ENCODE measurements at regions not wholly inside any gene's neighbourhood (a gene's known extent, or its start where the extent isn't known, plus 50 kb on each side); places are given as distances from the start of the nearest gene placed in this dataset.
"Not testable (repeated sequence)": the region's sequence is repeated elsewhere in the genome, so short reads cannot be mapped to it uniquely, and the experiment has no call there.

- DNase-seq, result peak; percentile 72 to 82
Observed at GRCh38 chr9:100714372-100715099, 136.7 kb downstream of the CAVIN4 start.

GRCh38 chr9:100715100-100715380 is 137.2 kb downstream of the CAVIN4 start:
- DNase-seq, result no peak

- no peak for DNase-seq
Observed at GRCh38 chr9:100718717-100719116, 140.8 kb downstream of the CAVIN4 start.

- no peak for DNase-seq
Observed at GRCh38 chr9:100720922-100721321, 143.0 kb downstream of the CAVIN4 start.

GRCh38 chr9:100724886-100725285 is 147.0 kb downstream of the CAVIN4 start:
- peak; percentile 3 to 43 for DNase-seq

GRCh38 chr9:100725371-100725770 is 147.5 kb downstream of the CAVIN4 start:
- DNase-seq, result peak; percentile 66 to 87

GRCh38 chr9:100729336-100729895 is 151.5 kb downstream of the CAVIN4 start:
- no peak for DNase-seq

GRCh38 chr9:100730086-100730485 is 152.2 kb downstream of the CAVIN4 start:
- DNase-seq, result no peak

GRCh38 chr9:100731038-100731556 is 153.2 kb downstream of the CAVIN4 start:
- no peak for DNase-seq

- no peak for DNase-seq
Observed at GRCh38 chr9:100731557-100731956, 153.7 kb downstream of the CAVIN4 start.

GRCh38 chr9:100739208-100739607 is 161.3 kb downstream of the CAVIN4 start:
- DNase-seq, result no peak

- DNase-seq, result no peak
Observed at GRCh38 chr9:100739666-100740065, 161.8 kb downstream of the CAVIN4 start.

- DNase-seq, result not testable (repeated sequence)
Observed at GRCh38 chr9:100748930-100749329, 171.1 kb downstream of the CAVIN4 start.

GRCh38 chr9:100756217-100756616 is 178.3 kb downstream of the CAVIN4 start:
- peak; percentile 64 to 77 for DNase-seq

- no peak for DNase-seq
Observed at GRCh38 chr9:100759215-100759614, 181.3 kb downstream of the CAVIN4 start.

GRCh38 chr9:100761276-100761802 is 183.5 kb downstream of the CAVIN4 start:
- no peak for DNase-seq

- no peak for DNase-seq
Observed at GRCh38 chr9:100774326-100774725, 196.4 kb downstream of the CAVIN4 start.

- DNase-seq, result no peak
Observed at GRCh38 chr9:100774962-100775361, 197.1 kb downstream of the CAVIN4 start.

GRCh38 chr9:100775912-100776311 is 198.0 kb downstream of the CAVIN4 start:
- DNase-seq, result no peak

- no peak for DNase-seq
Observed at GRCh38 chr9:100784755-100785154, 206.9 kb downstream of the CAVIN4 start.

- no peak for DNase-seq
Observed at GRCh38 chr9:100785946-100786345, 208.1 kb downstream of the CAVIN4 start.

GRCh38 chr9:100794738-100795269 is 216.9 kb downstream of the CAVIN4 start:
- DNase-seq, result no peak

GRCh38 chr9:100803956-100804355 is 224.6 kb upstream of the PLPPR1 start:
- DNase-seq, result no peak

GRCh38 chr9:100811643-100812042 is 216.9 kb upstream of the PLPPR1 start:
- DNase-seq, result no peak
